ENCODE measurements at regions not wholly inside any gene's neighbourhood (a gene's known extent, or its start where the extent isn't known, plus 50 kb on each side); places are given as distances from the start of the nearest gene placed in this dataset.

GRCh38 chr1:192418552-192419285 lies 101.9 kb downstream of the RGS21 start:
- no peaks in the 10 kb centered on the region for H3K27me3 ChIP-seq (replicated peaks; ENCODE audit: insufficient read depth)

DNA sequence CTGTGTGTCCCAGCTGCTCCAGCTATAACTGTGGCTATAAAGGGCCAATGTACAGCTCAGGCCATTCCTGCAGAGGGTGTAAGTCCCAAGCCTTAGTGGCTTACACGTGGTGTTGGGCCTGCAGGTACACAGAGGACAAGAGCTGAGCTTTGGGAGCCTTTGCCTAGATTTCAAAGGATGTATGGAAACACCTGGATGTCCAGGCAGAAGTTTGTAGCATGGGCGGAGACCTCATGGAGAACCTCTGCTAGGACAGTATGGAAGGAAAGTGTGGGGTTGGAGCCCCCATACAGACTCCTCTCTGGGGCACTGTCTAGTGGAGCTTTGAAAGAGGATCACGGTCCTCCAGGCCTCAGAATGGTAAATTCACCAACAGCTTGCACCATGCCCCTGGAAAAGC lies 113.9 kb downstream of the RGS21 start:
- TF ChIP-seq POLR2A (IDR thresholded peaks at IDR 0.05) = no peak
- TF ChIP-seq POLR2AphosphoS5 (IDR thresholded peaks at IDR 0.05) = no peak
- TF ChIP-seq, protein P1, sequence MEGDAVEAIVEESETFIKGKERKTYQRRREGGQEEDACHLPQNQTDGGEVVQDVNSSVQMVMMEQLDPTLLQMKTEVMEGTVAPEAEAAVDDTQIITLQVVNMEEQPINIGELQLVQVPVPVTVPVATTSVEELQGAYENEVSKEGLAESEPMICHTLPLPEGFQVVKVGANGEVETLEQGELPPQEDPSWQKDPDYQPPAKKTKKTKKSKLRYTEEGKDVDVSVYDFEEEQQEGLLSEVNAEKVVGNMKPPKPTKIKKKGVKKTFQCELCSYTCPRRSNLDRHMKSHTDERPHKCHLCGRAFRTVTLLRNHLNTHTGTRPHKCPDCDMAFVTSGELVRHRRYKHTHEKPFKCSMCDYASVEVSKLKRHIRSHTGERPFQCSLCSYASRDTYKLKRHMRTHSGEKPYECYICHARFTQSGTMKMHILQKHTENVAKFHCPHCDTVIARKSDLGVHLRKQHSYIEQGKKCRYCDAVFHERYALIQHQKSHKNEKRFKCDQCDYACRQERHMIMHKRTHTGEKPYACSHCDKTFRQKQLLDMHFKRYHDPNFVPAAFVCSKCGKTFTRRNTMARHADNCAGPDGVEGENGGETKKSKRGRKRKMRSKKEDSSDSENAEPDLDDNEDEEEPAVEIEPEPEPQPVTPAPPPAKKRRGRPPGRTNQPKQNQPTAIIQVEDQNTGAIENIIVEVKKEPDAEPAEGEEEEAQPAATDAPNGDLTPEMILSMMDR (IDR thresholded peaks at IDR 0.05) = no peak
- 78% methylated on average over 3 of the region's 3 CpGs for WGBS
- no peaks in the 10 kb centered on the region for H3K27me3 ChIP-seq (replicated peaks; ENCODE audit: insufficient read depth)
- no peaks in the 10 kb centered on the region for H3K36me3 ChIP-seq
- no peaks in the 10 kb centered on the region for H3K4me1 ChIP-seq (replicated peaks)
- intact Hi-C loops (cut with DNase I) = no loop called here
- H3K27ac ChIP-seq = no peak overlapping the region
- DNase-seq (ENCODE audit: low spot score) = no peak
- H3K4me3 ChIP-seq = no peak overlapping the region
- H3K9me3 ChIP-seq = no peaks in the 10 kb centered on the region

More at GRCh38 chr1:192418552-192419285, 101.9 kb downstream of the RGS21 start:
- Histone ChIP-seq H3K27ac (no peak overlapping the region), H3K9me3 (no peaks in the 10 kb centered on the region), H3K4me1 (replicated peaks) (no peaks in the 10 kb centered on the region), H3K4me3 (no peak overlapping the region), H3K36me3 (no peaks in the 10 kb centered on the region)
- TF ChIP-seq POLR2AphosphoS5 (IDR thresholded peaks at IDR 0.05) = no peak
- TF ChIP-seq, protein P1 (IDR thresholded peaks at IDR 0.05) = no peak
- WGBS = 85% methylated on average over 1 of the region's 1 CpG
- intact Hi-C loops (cut with DNase I) = no loop called here
- no peak for DNase-seq (ENCODE audit: low spot score)

GRCh38 chr1:192435704-192436103 lies 118.9 kb downstream of the RGS21 start:
- no peaks in the 10 kb centered on the region for H3K27me3 ChIP-seq (replicated peaks; ENCODE audit: insufficient read depth)
- H3K4me1 ChIP-seq (replicated peaks) = no peaks in the 10 kb centered on the region
- DNase-seq (ENCODE audit: low spot score) = no peak
- no peak overlapping the region for H3K4me3 ChIP-seq
- intact Hi-C loops (cut with DNase I) = no loop called here
- WGBS = 93% methylated on average over 4 of the region's 4 CpGs
- H3K9me3 ChIP-seq = no peaks in the 10 kb centered on the region
- no peak overlapping the region for H3K27ac ChIP-seq
- H3K36me3 ChIP-seq = no peaks in the 10 kb centered on the region
- TF ChIP-seq, protein P1 (IDR thresholded peaks at IDR 0.05) = no peak
- TF ChIP-seq POLR2A (IDR thresholded peaks at IDR 0.05) (no peak), POLR2AphosphoS5 (IDR thresholded peaks at IDR 0.05) (no peak)

DNA sequence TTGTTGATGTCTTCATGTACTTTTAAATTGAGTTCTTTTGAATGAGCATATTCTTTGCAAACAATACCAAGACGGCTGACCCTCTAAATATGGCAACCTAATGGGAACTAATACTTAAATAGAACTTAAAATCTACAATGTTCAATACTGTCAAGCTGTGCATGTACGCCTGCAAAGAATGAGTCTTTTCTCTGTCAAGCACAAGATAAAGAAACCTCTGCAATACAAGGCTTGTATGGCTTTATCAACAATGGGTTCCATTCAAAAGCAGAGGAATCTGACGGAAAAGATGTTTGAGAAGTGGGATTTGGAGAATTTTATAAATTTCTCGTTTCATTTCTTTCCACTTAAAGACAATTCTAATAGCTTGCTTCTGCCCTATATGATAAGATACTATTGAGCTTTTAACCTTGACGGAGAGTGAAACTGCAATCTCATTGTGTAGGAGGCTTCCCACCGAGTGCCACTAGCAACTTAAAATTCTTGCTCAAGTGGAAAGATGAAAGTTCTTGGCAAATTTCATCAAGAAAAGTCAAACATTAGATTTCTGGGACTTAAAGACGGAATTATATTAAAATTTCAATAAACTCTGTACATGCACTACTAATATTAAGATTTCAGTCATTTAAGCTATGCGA lies 119.8 kb downstream of the RGS21 start:
- no peaks in the 10 kb centered on the region for H3K27me3 ChIP-seq (replicated peaks; ENCODE audit: insufficient read depth)
- intact Hi-C loops (cut with DNase I) = no loop called here

More for the DNA sequence above, 119.8 kb downstream of the RGS21 start:
- Histone ChIP-seq H3K9me3 (no peaks in the 10 kb centered on the region), H3K27ac (no peak overlapping the region), H3K36me3 (no peaks in the 10 kb centered on the region), H3K4me3 (no peak overlapping the region), H3K4me1 (replicated peaks) (no peaks in the 10 kb centered on the region)
- DNase-seq (ENCODE audit: low spot score) = no peak
- TF ChIP-seq, protein P1 (IDR thresholded peaks at IDR 0.05) = no peak
- TF ChIP-seq POLR2A (IDR thresholded peaks at IDR 0.05) (no peak), POLR2AphosphoS5 (IDR thresholded peaks at IDR 0.05) (no peak)
- 85% methylated on average over 8 of the region's 8 CpGs for WGBS

Measured in prostate gland (tissue), 2 donors.